H1 (cell line): ENCODE measurements at regions not wholly inside any gene's neighbourhood (a gene's known extent, or its start where the extent isn't known, plus 50 kb on each side); places are given as distances from the start of the nearest gene placed in this dataset.

Experiments
- ASH2L ChIP-seq: fragments of 200-600, 300-600 bp; sonication (generic); IDR thresholded peaks from one replicate; pipeline ENCODE4 v1.7.1; 2017; ENCODE audit warnings: low read length
- CREB1 ChIP-seq: IDR thresholded peaks from 2 replicates; pipeline ENCODE4 v1.6.1; 2012; ENCODE audit warnings: inconsistent platforms
- RFX5 ChIP-seq: IDR thresholded peaks from 2 replicates; pipeline ENCODE4 v1.6.1; 2011; ENCODE audit warnings: low read depth, low read length, improper control_type of control experiment, borderline replicate concordance
- TAF7 ChIP-seq: optimal IDR thresholded peaks from 2 replicates; pipeline ENCODE3; 2011; ENCODE audit warnings: low read depth, mild to moderate bottlenecking, inconsistent platforms, low read length, moderate library complexity, borderline replicate concordance
- TF ChIP-seq, protein P1 (sequence below): IDR thresholded peaks from 2 replicates; pipeline ENCODE4 v1.6.1; 2011; ENCODE audit warnings: low read depth, mild to moderate bottlenecking, low read length; ENCODE audit not compliant: insufficient read depth
- TF ChIP-seq, protein P2 (sequence below): IDR thresholded peaks from 2 replicates; pipeline ENCODE4 v1.6.1; 2011; ENCODE audit warnings: low read length, improper control_type of control experiment

DNA sequence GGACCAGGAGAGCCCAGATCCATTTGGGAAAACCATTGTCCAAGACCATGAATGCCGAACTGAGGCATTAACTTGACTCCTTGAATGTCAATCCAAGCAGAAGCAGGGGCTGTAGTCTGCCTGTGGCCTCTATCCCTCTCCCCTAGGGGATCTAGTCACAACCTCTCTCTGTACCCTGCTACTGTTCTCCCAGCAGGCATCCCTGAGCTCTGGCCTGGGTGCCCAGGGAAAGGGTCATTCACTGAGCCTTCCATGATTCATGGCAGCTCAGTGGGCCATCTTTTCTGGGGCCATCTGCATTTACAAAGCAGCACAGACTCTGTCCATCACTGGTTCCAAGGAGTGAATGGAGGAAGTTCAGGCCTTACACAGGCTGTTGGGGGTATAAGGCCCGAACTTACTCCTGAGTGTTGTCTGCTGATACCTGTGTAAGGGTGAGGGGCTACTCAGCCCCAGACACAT is 151.8 kb downstream of the ZFP36L2 start (continued):
- TF ChIP-seq RFX5 (no peak), CREB1 (no peak), ASH2L (no peak), TAF7 (no peak)
- TF ChIP-seq, protein P1, sequence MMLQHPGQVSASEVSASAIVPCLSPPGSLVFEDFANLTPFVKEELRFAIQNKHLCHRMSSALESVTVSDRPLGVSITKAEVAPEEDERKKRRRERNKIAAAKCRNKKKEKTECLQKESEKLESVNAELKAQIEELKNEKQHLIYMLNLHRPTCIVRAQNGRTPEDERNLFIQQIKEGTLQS, result no peak
- TF ChIP-seq, protein P2, sequence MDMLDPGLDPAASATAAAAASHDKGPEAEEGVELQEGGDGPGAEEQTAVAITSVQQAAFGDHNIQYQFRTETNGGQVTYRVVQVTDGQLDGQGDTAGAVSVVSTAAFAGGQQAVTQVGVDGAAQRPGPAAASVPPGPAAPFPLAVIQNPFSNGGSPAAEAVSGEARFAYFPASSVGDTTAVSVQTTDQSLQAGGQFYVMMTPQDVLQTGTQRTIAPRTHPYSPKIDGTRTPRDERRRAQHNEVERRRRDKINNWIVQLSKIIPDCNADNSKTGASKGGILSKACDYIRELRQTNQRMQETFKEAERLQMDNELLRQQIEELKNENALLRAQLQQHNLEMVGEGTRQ, result no peak
